ENCODE measurements at regions not wholly inside any gene's neighbourhood (a gene's known extent, or its start where the extent isn't known, plus 50 kb on each side); places are given as distances from the start of the nearest gene placed in this dataset.

DNA sequence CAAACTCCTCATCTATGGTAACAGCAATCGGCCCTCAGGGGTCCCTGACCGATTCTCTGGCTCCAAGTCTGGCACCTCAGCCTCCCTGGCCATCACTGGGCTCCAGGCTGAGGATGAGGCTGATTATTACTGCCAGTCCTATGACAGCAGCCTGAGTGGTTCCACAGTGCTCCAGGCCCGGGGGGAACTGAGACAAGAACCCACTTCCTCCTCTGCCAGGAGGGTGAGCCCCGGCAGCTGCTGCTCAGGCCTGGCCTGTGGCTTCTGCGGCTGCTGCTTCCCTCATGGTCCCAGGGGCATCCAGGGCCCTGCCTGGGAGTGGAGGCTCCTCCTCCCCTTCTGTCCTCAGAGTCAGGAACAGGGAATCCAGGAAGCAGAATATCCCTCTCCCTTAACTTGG, 98.4 kb downstream of the ZNF280B start:
- TF ChIP-seq, protein P1, sequence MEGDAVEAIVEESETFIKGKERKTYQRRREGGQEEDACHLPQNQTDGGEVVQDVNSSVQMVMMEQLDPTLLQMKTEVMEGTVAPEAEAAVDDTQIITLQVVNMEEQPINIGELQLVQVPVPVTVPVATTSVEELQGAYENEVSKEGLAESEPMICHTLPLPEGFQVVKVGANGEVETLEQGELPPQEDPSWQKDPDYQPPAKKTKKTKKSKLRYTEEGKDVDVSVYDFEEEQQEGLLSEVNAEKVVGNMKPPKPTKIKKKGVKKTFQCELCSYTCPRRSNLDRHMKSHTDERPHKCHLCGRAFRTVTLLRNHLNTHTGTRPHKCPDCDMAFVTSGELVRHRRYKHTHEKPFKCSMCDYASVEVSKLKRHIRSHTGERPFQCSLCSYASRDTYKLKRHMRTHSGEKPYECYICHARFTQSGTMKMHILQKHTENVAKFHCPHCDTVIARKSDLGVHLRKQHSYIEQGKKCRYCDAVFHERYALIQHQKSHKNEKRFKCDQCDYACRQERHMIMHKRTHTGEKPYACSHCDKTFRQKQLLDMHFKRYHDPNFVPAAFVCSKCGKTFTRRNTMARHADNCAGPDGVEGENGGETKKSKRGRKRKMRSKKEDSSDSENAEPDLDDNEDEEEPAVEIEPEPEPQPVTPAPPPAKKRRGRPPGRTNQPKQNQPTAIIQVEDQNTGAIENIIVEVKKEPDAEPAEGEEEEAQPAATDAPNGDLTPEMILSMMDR (IDR thresholded peaks at IDR 0.05), result no peak
- TF ChIP-seq POLR2A (IDR thresholded peaks at IDR 0.05), result no peak

All from body of pancreas (tissue), 4 donors.